ENCODE measurements at regions not wholly inside any gene's neighbourhood (a gene's known extent, or its start where the extent isn't known, plus 50 kb on each side); places are given as distances from the start of the nearest gene placed in this dataset.

DNA sequence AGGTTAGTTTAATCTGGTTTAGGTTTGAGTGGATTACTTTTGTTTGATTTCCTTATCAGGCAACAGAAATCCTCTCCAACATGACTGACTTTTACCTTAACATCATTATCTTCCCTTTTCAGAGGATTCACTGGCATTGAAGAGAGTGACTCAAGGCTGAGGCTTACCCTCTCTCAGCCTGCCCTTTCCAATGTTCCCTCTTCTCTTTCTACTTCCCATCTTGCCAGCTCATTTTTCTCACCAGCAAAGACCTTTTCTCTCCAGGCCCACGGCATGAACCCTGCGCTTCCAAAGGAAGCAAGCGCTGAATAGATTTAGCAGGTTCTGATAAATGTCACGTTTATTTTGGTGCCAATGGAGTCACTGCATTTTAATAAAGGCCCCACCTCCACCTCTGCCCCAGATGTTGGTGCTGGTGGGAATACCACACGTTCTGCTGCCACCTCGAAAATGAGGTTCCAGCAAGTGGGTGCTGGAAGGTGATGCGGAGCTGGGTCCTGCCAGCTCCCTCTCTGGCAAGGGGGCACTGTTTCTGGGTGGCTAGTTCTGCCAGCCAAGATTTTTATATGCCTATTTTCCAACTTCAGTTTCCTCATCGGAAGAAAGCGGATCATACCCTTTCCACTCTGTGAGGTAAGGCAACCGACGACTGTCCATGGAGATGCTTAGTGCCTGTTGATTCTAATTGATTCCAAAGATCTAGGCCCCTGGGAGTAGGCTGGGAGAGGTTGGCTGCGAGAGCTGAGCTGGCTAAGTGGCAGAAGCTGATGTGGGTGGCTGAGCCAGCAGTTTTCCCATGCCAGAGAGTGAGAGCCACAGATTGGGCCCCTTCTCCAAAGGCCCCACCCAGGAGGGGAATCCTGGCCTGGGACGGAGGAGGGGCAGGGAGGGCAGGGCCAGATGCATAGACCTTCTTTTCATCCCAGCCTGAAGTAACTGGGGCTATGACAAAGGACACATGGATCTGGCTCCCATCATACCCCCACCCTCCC lies 87.7 kb upstream of the MAFB start:
- H3K27ac ChIP-seq (ENCODE audit: low read depth in 1 of 2, low read length in 2 of 2): no peak overlapping the region
- WGBS: 83% methylated on average over 13 of the region's 13 CpGs
- H3K27me3 ChIP-seq (ENCODE audit: control insufficient read depth in 4 of 4, insufficient read depth in 4 of 4, low read length in 3 of 4): no peaks in the 10 kb centered on the region
- no peak overlapping the region for H3K9ac ChIP-seq (ENCODE audit: low read depth in 1 of 2, low read length in 2 of 2)
- TF ChIP-seq NR2F2 (IDR thresholded peaks at IDR 0.05): no peak
- no peak for TF ChIP-seq RAD21 (IDR thresholded peaks at IDR 0.05)
- TF ChIP-seq REST (IDR thresholded peaks at IDR 0.05): no peak
- no peak for TF ChIP-seq EGR1 (IDR thresholded peaks at IDR 0.05; ENCODE audit: low read depth in 2 of 2)
- no peak for TF ChIP-seq HNF4A (conservative IDR thresholded peaks at IDR 0.05)
- no peak for TF ChIP-seq GABPA (IDR thresholded peaks at IDR 0.05 in 1 of 2, conservative IDR thresholded peaks at IDR 0.05 in 1 of 2)
- no peak for TF ChIP-seq FOXA1 (IDR thresholded peaks at IDR 0.05)
- TF ChIP-seq YY1 (IDR thresholded peaks at IDR 0.05): no peak
- TF ChIP-seq RXRA (IDR thresholded peaks at IDR 0.05): no peak
- TF ChIP-seq CTCF (IDR thresholded peaks at IDR 0.05; ENCODE audit: low read depth, low read length, missing input control): no peak
- TF ChIP-seq SP1 (IDR thresholded peaks at IDR 0.05): no peak
- TF ChIP-seq, protein P1, sequence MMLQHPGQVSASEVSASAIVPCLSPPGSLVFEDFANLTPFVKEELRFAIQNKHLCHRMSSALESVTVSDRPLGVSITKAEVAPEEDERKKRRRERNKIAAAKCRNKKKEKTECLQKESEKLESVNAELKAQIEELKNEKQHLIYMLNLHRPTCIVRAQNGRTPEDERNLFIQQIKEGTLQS (IDR thresholded peaks at IDR 0.05): no peak
- TF ChIP-seq FOXA2 (IDR thresholded peaks at IDR 0.05): no peak
- no peaks in the 10 kb centered on the region for H3K36me3 ChIP-seq (ENCODE audit: control insufficient read depth in 4 of 4, insufficient read depth in 3 of 4, low read depth in 1 of 4, low read length in 3 of 4)
- DNase-seq (ENCODE audit: low spot score): no peak
- H3K4me3 ChIP-seq (ENCODE audit: low read depth in 1 of 3, low read length in 3 of 3): no peak overlapping the region
- H3K4me1 ChIP-seq (ENCODE audit: control insufficient read depth in 4 of 4, insufficient read depth in 4 of 4, low read length in 3 of 4): no peaks in the 10 kb centered on the region
- H3K9me3 ChIP-seq (ENCODE audit: control insufficient read depth in 4 of 4, low read length in 3 of 4): no peaks in the 10 kb centered on the region

- H3K9ac ChIP-seq (ENCODE audit: low read depth in 1 of 2, low read length in 2 of 2): no peak overlapping the region
- no peak overlapping the region for H3K27ac ChIP-seq (ENCODE audit: low read depth in 1 of 2, low read length in 2 of 2)
- H3K36me3 ChIP-seq (ENCODE audit: control insufficient read depth in 4 of 4, insufficient read depth in 3 of 4, low read depth in 1 of 4, low read length in 3 of 4): no peaks in the 10 kb centered on the region
- H3K4me3 ChIP-seq (ENCODE audit: low read depth in 1 of 3, low read length in 3 of 3): no peak overlapping the region
- no peaks in the 10 kb centered on the region for H3K9me3 ChIP-seq (ENCODE audit: control insufficient read depth in 4 of 4, low read length in 3 of 4)
- no peaks in the 10 kb centered on the region for H3K4me1 ChIP-seq (ENCODE audit: control insufficient read depth in 4 of 4, insufficient read depth in 4 of 4, low read length in 3 of 4)
- no peak for DNase-seq (ENCODE audit: low spot score)
- no peaks in the 10 kb centered on the region for H3K27me3 ChIP-seq (ENCODE audit: control insufficient read depth in 4 of 4, insufficient read depth in 4 of 4, low read length in 3 of 4)
- no peak for TF ChIP-seq NR2F2 (IDR thresholded peaks at IDR 0.05)
- TF ChIP-seq, protein P1 (IDR thresholded peaks at IDR 0.05): no peak
- no peak for TF ChIP-seq SP1 (IDR thresholded peaks at IDR 0.05)
- no peak for TF ChIP-seq CTCF (IDR thresholded peaks at IDR 0.05; ENCODE audit: low read depth, low read length, missing input control)
- no peak for TF ChIP-seq HNF4G (IDR thresholded peaks at IDR 0.05)
- no peak for TF ChIP-seq RXRA (IDR thresholded peaks at IDR 0.05)
- no peak for TF ChIP-seq GABPA (IDR thresholded peaks at IDR 0.05 in 1 of 2, conservative IDR thresholded peaks at IDR 0.05 in 1 of 2)
- no peak for TF ChIP-seq HNF4A (conservative IDR thresholded peaks at IDR 0.05)
These were observed 88.6 kb upstream of the MAFB start for GRCh38 chr20:40777653-40778052.
